ENCODE measurements at regions not wholly inside any gene's neighbourhood (a gene's known extent, or its start where the extent isn't known, plus 50 kb on each side); places are given as distances from the start of the nearest gene placed in this dataset.

GRCh38 chr9:105871540-105871939, 177.2 kb downstream of the TMEM38B start:
- TF ChIP-seq FOXM1 (IDR thresholded peaks at IDR 0.05; ENCODE audit: borderline replicate concordance) (no peak), BHLHE40 (IDR thresholded peaks at IDR 0.05; ENCODE audit: borderline replicate concordance) (no peak), ARNT (IDR thresholded peaks at IDR 0.05) (no peak)
